Psoas muscle (tissue), 7 donors: ENCODE measurements at regions not wholly inside any gene's neighbourhood (a gene's known extent, or its start where the extent isn't known, plus 50 kb on each side); places are given as distances from the start of the nearest gene placed in this dataset.

Source experiments
- ATAC-seq, 4 donors: fragments of 200-7000 bp; cut with Tn5 transposase; one replicate each; pipeline ENCODE4 v1.9.1; 2020; ENCODE audit warnings: moderate library complexity in 3 of 4, mild to moderate bottlenecking in 2 of 4
- DNase-seq, 2 donors: peaks; one replicate each; pipeline ENCODE4 v3.0.0-alpha.2; 2020
- H3K27ac ChIP-seq: fragments of 200-600 bp; one replicate; pipeline ENCODE4 v1.8.0; 2022
- H3K27me3 ChIP-seq, 3 donors: fragments of 200-600 bp in 1 of 3; one replicate each; pipeline versions ENCODE4 v1.6.1 to v1.8.0; 2013 to 2022; ENCODE audit warnings: low read length in 2 of 3, mild to moderate bottlenecking in 2 of 3, moderate library complexity in 1 of 3; ENCODE audit not compliant: insufficient read depth in 3 of 3
- H3K36me3 ChIP-seq, 2 donors: fragments of 200-600 bp in 1 of 2; one replicate each; pipeline versions ENCODE4 v1.6.1 to v1.8.0; 2013 to 2022; ENCODE audit warnings: low read depth in 1 of 2, mild to moderate bottlenecking in 1 of 2, moderate library complexity in 1 of 2; ENCODE audit not compliant: insufficient read depth in 1 of 2
- H3K4me1 ChIP-seq: fragments of 200-600 bp; one replicate; pipeline ENCODE4 v1.8.0; 2022
- H3K4me3 ChIP-seq: fragments of 200-600 bp; one replicate; pipeline ENCODE4 v1.8.0; 2022; ENCODE audit warnings: mild to moderate bottlenecking
- H3K9me3 ChIP-seq: fragments of 200-600 bp; one replicate; pipeline ENCODE4 v1.8.0; 2022
- WGBS, 3 donors: extraction: QIAGEN DNeasy Blood & Tissue Kit; methylation state at CpG; one replicate each; pipeline versions ENCODE4 v1.1.6 to v1.1.7; 2013; 5-methylcytosine and 5-hydroxymethylcytosine counted together
- intact Hi-C, 2 donors: fragments of 100-400 bp; cut with DNase I; formaldehyde crosslinking; loops; one replicate each; pipeline versions ENCODE4 v1.11.0 to v1.14.2; 2022
- TF ChIP-seq, protein P1 (sequence below): fragments of 200-600 bp; IDR thresholded peaks from one replicate; pipeline ENCODE4 v1.8.0; 2022; ENCODE audit warnings: antibody characterized with exemption
- donor health status: healthy with polysubstance abuse.
- donor health status: DM: no; HTN: no; CAD: no; lungs with moderate emphysema.
- donor health status: Bipolar disorder and iron deficiency.
- donor health status: healthy.
- donor health status: DM: yes; HTN: yes; CAD: no.
- donor health status: DM: no; HTN: no; CAD: no.
- donor health status: DM: yes; HTN: yes; CAD: no.

DNA sequence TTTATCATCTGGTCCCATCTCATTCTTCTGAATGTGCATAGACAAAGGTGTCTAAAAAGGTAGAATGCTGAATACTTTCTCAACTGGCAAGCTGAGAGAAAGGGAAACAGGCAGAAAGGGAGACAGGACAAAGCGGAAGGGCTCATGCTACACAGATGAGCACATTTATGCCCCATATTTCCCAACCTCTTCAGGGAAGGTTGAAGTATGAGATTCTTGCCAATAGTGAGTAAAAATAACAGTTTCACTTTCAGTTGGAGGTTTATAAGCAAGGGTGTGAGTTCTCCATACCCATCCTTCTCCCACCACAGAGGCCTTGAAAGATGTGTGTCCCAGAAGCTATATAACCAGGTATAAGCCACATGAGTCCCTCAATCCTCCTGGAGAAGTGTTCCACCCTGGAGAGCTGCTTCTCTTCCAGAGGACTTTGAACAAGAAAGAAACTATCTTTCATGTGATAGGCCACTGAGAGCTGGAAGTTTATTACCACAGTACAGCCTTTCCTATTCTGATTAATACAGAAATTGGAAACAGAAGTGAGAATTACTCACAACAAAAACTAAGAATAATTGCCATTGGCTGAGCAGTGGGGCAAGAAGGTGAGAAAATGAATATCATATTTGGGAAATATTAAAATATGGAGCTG is 709.4 kb upstream of the NR2F2 start:
- TF ChIP-seq, protein P1, sequence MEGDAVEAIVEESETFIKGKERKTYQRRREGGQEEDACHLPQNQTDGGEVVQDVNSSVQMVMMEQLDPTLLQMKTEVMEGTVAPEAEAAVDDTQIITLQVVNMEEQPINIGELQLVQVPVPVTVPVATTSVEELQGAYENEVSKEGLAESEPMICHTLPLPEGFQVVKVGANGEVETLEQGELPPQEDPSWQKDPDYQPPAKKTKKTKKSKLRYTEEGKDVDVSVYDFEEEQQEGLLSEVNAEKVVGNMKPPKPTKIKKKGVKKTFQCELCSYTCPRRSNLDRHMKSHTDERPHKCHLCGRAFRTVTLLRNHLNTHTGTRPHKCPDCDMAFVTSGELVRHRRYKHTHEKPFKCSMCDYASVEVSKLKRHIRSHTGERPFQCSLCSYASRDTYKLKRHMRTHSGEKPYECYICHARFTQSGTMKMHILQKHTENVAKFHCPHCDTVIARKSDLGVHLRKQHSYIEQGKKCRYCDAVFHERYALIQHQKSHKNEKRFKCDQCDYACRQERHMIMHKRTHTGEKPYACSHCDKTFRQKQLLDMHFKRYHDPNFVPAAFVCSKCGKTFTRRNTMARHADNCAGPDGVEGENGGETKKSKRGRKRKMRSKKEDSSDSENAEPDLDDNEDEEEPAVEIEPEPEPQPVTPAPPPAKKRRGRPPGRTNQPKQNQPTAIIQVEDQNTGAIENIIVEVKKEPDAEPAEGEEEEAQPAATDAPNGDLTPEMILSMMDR, result no peak
- ATAC-seq, result no peak
- no peak overlapping the region for H3K27ac ChIP-seq
- WGBS, 3 donors, result 71 to 96% (median 81%) methylated on average over 1 of the region's 1 CpG
- peaks cover 3% of the 10 kb centered on the region for H3K9me3 ChIP-seq
- no peaks in the 10 kb centered on the region for H3K36me3 ChIP-seq
- no peak for DNase-seq
- no peak overlapping the region for H3K4me3 ChIP-seq
- H3K27me3 ChIP-seq, result no peaks in the 10 kb centered on the region
- intact Hi-C loops, result no loop called here
- no peaks in the 10 kb centered on the region for H3K4me1 ChIP-seq

GRCh38 chr15:95622843-95623242 is 707.7 kb upstream of the NR2F2 start:
- no peaks in the 10 kb centered on the region for H3K27me3 ChIP-seq
- intact Hi-C loops, result no loop called here
- TF ChIP-seq, protein P1, result no peak
- H3K4me3 ChIP-seq, result no peak overlapping the region
- ATAC-seq, result no peak
- H3K27ac ChIP-seq, result no peak overlapping the region
- H3K36me3 ChIP-seq, result no peaks in the 10 kb centered on the region
- peaks cover 3% of the 10 kb centered on the region for H3K9me3 ChIP-seq
- DNase-seq, result no peak
- H3K4me1 ChIP-seq, result no peaks in the 10 kb centered on the region

DNA sequence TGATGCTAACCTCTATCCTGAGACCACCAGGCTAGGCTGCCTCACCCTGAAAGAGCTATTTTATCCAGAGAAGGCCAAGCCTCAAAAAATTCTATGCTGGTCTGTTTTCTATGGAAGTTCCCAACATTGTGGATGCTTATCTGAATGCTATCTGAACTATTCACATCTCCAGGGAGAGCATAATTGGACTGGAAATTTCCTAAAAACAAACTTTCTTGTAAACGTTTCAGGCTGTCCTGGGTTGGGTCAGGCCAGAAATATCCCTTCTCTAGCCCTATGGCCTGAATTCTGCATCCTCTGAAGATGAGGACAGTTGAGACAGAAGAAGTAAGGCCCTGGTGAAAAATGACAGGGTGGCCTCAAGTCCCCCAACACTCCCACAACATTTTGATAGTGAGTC is 706.4 kb upstream of the NR2F2 start:
- Histone ChIP-seq H3K36me3 (no peaks in the 10 kb centered on the region), H3K27ac (no peak overlapping the region), H3K9me3 (peaks cover 3% of the 10 kb centered on the region), H3K4me3 (no peak overlapping the region), H3K27me3 (no peaks in the 10 kb centered on the region), H3K4me1 (no peaks in the 10 kb centered on the region)
- ATAC-seq (no peak), DNase-seq (no peak)
- TF ChIP-seq, protein P1, result no peak
- intact Hi-C loops, result no loop called here
- 45 to 66% (median 50%) methylated on average over 1 of the region's 1 CpG for WGBS, 3 donors

DNA sequence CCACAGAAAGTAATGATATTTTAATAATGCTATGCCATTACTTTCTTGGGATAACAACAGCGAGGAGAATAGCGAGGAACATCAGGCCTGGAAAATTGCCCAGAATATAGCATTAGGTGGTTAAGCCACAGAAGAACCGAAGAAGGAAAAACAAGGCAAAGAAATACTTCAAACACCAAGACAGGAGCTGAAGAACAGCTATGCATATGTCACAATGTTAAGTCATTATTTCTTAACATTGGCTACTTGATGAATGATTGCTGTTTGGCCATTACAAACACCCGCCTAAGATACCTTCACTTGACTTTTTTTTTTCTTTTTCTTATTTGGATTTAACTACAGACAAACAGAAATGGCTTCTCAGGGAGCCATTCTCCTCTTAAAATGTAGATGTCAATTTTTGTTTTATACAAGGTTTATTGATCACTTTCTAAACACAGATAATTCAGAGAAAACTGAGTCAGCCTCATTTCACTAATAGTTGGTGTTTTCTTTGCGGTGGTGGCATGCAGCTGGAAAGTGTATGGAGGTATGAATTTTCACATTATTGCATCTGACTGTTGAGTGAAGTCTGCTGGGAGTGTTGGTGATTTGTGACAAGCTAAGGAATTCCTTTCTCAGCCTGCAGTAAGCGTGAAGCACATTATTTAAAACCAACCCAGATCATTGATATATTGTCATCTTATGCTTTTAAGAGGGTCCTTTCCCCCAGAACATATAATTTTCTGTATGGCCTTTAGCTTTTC is 705.7 kb upstream of the NR2F2 start:
- H3K27ac ChIP-seq, result no peak overlapping the region
- no peaks in the 10 kb centered on the region for H3K36me3 ChIP-seq
- TF ChIP-seq, protein P1, result no peak
- intact Hi-C loops, result no loop called here
- WGBS, 3 donors, result 74 to 80% (median 76%) methylated on average over 6 of the region's 6 CpGs
- H3K27me3 ChIP-seq, result no peaks in the 10 kb centered on the region
- peaks cover 3% of the 10 kb centered on the region for H3K9me3 ChIP-seq
- H3K4me3 ChIP-seq, result no peak overlapping the region
- H3K4me1 ChIP-seq, result no peaks in the 10 kb centered on the region
- DNase-seq, result no peak
- ATAC-seq, result no peak
